GM21737 (cell line): ENCODE measurements at regions not wholly inside any gene's neighbourhood (a gene's known extent, or its start where the extent isn't known, plus 50 kb on each side); places are given as distances from the start of the nearest gene placed in this dataset.
"Not testable (repeated sequence)": the region's sequence is repeated elsewhere in the genome, so short reads cannot be mapped to it uniquely, and the experiment has no call there.

Experiments used
- ATAC-seq: cut with Tn5 transposase; IDR thresholded peaks from one replicate; pipeline ENCODE4 v1.9.1; 2021; ENCODE audit warnings: mild to moderate bottlenecking, moderate library complexity; ENCODE audit not compliant: unreplicated experiment

DNA sequence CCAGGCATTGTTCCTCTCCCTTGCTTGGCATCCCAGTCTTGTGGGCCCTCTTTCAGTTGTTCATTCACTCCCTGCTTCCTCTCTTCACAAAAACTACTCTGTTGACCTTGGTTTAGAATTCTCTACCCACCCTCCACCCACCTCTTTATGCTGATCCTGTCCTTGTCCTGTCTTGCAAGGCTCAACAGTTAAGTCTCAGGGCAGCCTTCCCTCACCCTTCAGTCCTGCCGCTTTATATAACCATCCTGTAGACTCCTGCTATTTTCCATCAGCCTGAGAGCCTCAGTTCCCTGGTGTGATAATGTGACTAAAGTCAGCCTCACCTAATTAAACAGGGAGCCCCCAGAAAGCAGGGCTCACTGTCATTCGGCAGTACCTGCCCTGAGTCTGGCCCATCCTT lies 1763.0 kb downstream of the SPATA31A7 start:
- not testable (repeated sequence) for ATAC-seq
